ENCODE measurements at regions not wholly inside any gene's neighbourhood (a gene's known extent, or its start where the extent isn't known, plus 50 kb on each side); places are given as distances from the start of the nearest gene placed in this dataset.

DNA sequence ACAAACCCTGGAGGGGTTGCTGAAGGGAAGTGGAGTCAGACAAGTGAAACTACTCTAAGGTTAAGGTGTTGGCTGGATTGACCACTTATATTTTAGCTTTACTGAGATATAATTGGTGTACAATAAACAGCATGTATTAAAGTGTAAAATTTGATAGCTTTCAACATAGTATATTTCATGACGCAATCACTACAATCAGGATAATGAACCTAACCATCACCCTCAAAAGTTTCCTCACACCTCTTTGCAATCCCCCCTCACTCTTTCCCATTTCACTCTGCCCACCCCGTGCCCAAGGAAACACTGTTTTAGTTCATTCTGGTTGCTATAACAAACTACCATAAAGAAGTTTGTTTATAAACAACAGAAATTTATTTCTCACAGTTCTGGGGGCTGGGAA is 508.0 kb downstream of the FGF9 start:
- no peaks in the 10 kb centered on the region for H3K4me1 ChIP-seq (ENCODE audit: control insufficient read depth, insufficient read depth, low read length)
- no peak overlapping the region for H3K9ac ChIP-seq (ENCODE audit: low read length)
- no peak overlapping the region for H3K27ac ChIP-seq (ENCODE audit: low read depth, low read length)
- H3K4me3 ChIP-seq (ENCODE audit: low read depth, low read length) = no peak overlapping the region
- no peaks in the 10 kb centered on the region for H3K27me3 ChIP-seq (ENCODE audit: control insufficient read depth, insufficient read depth, low read length)
- no peaks in the 10 kb centered on the region for H3K36me3 ChIP-seq (ENCODE audit: control insufficient read depth, insufficient read depth, low read length)
- H3K9me3 ChIP-seq (ENCODE audit: control insufficient read depth, insufficient read depth, low read depth, low read length) = peaks cover 11% of the 10 kb centered on the region; the same call in 1 of the 2 replicates

DNA sequence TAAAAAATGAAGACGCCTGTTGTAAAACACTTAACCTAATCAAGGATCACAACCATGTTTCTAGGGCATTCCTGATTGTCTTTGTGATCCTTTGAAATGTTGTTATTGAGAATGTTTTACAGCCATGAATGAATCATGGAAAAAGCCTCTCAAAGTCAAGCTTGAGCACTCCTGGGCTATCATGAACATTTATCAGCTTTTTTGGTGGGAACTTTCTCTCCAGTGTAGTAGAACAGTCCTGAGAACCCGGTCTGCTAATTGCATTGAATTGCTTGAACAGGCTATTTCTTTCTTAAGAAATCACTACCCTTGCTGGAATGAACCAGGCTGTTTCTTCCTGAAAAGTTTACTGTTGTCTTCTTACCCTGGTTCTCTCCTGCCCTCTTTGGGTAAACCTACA is 516.5 kb downstream of the FGF9 start:
- H3K27ac ChIP-seq (ENCODE audit: low read depth, low read length) = no peak overlapping the region
- no peaks in the 10 kb centered on the region for H3K9me3 ChIP-seq (ENCODE audit: control insufficient read depth, insufficient read depth, low read depth, low read length)
- H3K36me3 ChIP-seq (ENCODE audit: control insufficient read depth, insufficient read depth, low read length) = no peaks in the 10 kb centered on the region
- no peak overlapping the region for H3K9ac ChIP-seq (ENCODE audit: low read length)
- H3K4me1 ChIP-seq (ENCODE audit: control insufficient read depth, insufficient read depth, low read length) = no peaks in the 10 kb centered on the region
- no peaks in the 10 kb centered on the region for H3K27me3 ChIP-seq (ENCODE audit: control insufficient read depth, insufficient read depth, low read length)
- no peak overlapping the region for H3K4me3 ChIP-seq (ENCODE audit: low read depth, low read length)

- H3K27ac ChIP-seq (ENCODE audit: low read depth, low read length) = no peak overlapping the region
- no peaks in the 10 kb centered on the region for H3K27me3 ChIP-seq (ENCODE audit: control insufficient read depth, insufficient read depth, low read length)
- H3K9me3 ChIP-seq (ENCODE audit: control insufficient read depth, insufficient read depth, low read depth, low read length) = no peaks in the 10 kb centered on the region
- no peak overlapping the region for H3K4me3 ChIP-seq (ENCODE audit: low read depth, low read length)
- H3K4me1 ChIP-seq (ENCODE audit: control insufficient read depth, insufficient read depth, low read length) = no peaks in the 10 kb centered on the region
- no peak overlapping the region for H3K9ac ChIP-seq (ENCODE audit: low read length)
- H3K36me3 ChIP-seq (ENCODE audit: control insufficient read depth, insufficient read depth, low read length) = no peaks in the 10 kb centered on the region
These were observed 518.5 kb downstream of the FGF9 start for GRCh38 chr13:22189176-22190048.

DNA sequence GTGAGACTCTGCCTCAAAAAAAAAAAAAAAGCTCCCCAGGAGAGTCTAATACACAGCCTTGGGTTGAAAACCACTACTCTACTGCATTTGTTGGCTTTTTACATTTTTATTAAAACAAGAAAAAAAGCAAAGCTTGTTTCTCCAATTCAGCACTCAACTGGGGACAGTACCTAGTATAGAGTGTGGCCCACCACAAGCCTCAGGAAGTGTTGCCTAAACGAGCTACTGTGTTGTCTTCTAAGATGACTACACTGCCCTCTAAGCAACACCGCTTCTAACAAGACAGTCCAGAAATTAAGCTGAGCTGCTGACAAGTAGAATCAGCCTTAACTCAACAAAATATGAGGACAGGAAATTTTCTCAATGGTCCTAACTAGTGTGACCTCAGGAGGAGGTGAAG is 522.2 kb downstream of the FGF9 start:
- Histone ChIP-seq H3K36me3 (ENCODE audit: control insufficient read depth, insufficient read depth, low read length) (no peaks in the 10 kb centered on the region), H3K27me3 (ENCODE audit: control insufficient read depth, insufficient read depth, low read length) (no peaks in the 10 kb centered on the region), H3K9ac (ENCODE audit: low read length) (no peak overlapping the region), H3K4me3 (ENCODE audit: low read depth, low read length) (no peak overlapping the region), H3K4me1 (ENCODE audit: control insufficient read depth, insufficient read depth, low read length) (peaks cover 3% of the 10 kb centered on the region; the same call in 1 of the 2 replicates), H3K9me3 (ENCODE audit: control insufficient read depth, insufficient read depth, low read depth, low read length) (no peaks in the 10 kb centered on the region), H3K27ac (ENCODE audit: low read depth, low read length) (no peak overlapping the region)

DNA sequence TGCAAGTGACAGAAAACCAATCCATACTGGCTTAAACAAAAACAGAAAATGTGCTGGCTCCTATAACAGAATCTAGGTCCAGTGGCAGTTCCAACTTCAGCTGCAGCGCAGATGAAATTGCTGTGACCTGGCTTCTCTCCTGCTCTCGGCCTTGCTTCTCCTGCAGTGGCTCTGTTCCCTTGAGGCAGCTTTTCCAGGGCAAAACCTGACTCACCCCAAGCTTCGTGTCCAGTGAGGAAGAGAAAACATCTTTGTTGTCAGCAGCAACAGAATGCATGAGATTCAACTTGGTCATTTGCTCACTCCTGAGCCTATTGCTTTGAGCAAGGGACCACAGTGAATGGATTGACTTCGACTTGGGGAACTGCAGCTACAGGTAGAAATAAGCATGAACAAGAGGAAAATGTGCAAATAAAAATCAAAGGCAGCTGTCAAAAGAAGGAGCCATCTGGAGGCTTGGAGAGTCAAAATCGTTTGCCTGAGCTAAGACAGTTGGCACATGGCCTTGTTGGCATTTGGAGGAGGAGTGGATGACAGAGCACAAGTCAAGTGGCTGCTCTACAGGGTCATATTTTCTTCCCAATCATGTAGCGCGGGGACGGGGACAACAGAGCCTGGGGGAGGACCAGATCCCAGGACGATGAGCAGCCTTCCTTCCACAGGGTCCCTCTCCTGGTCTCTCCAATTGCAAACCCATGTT is 523.4 kb downstream of the FGF9 start:
- H3K27ac ChIP-seq (ENCODE audit: low read depth, low read length) = no peak overlapping the region
- H3K9ac ChIP-seq (ENCODE audit: low read length) = no peak overlapping the region
- H3K27me3 ChIP-seq (ENCODE audit: control insufficient read depth, insufficient read depth, low read length) = no peaks in the 10 kb centered on the region
- H3K4me1 ChIP-seq (ENCODE audit: control insufficient read depth, insufficient read depth, low read length) = peaks cover 13% of the 10 kb centered on the region
- H3K9me3 ChIP-seq (ENCODE audit: control insufficient read depth, insufficient read depth, low read depth, low read length) = no peaks in the 10 kb centered on the region
- H3K4me3 ChIP-seq (ENCODE audit: low read depth, low read length) = no peak overlapping the region
- no peaks in the 10 kb centered on the region for H3K36me3 ChIP-seq (ENCODE audit: control insufficient read depth, insufficient read depth, low read length)

DNA sequence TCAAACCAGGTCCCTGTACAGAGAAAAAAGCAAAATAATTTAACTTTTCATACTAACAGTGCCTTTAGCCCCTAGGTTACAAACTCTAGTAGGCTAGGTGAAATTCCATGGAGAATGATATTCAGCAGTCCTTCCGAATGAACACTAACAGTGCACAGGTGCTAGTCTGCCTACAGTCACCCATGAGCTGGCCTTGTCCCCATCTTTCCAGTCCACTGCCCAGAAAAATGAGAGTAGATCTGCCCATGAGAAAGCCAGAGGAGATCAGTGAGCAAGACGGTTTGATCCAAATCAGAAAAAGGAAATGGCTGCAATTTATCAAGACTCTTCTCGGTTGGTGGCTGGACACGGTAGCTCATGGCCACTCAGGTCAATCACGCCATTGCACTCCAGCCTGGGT is 524.9 kb downstream of the FGF9 start:
- H3K27me3 ChIP-seq (ENCODE audit: control insufficient read depth, insufficient read depth, low read length) = no peaks in the 10 kb centered on the region
- no peak overlapping the region for H3K4me3 ChIP-seq (ENCODE audit: low read depth, low read length)
- H3K36me3 ChIP-seq (ENCODE audit: control insufficient read depth, insufficient read depth, low read length) = no peaks in the 10 kb centered on the region

GRCh38 chr13:22196777-22197176 is 525.9 kb downstream of the FGF9 start:
- peaks cover 13% of the 10 kb centered on the region for H3K4me1 ChIP-seq (ENCODE audit: control insufficient read depth, insufficient read depth, low read length)
- no peaks in the 10 kb centered on the region for H3K9me3 ChIP-seq (ENCODE audit: control insufficient read depth, insufficient read depth, low read depth, low read length)
- H3K4me3 ChIP-seq (ENCODE audit: low read depth, low read length) = no peak overlapping the region
- H3K36me3 ChIP-seq (ENCODE audit: control insufficient read depth, insufficient read depth, low read length) = no peaks in the 10 kb centered on the region
- no peaks in the 10 kb centered on the region for H3K27me3 ChIP-seq (ENCODE audit: control insufficient read depth, insufficient read depth, low read length)
- no peak overlapping the region for H3K27ac ChIP-seq (ENCODE audit: low read depth, low read length)
- no peak overlapping the region for H3K9ac ChIP-seq (ENCODE audit: low read length)

More for the DNA sequence above, 524.9 kb downstream of the FGF9 start:
- Histone ChIP-seq H3K9me3 (ENCODE audit: control insufficient read depth, insufficient read depth, low read depth, low read length) (no peaks in the 10 kb centered on the region), H3K4me1 (ENCODE audit: control insufficient read depth, insufficient read depth, low read length) (peaks cover 13% of the 10 kb centered on the region), H3K9ac (ENCODE audit: low read length) (no peak overlapping the region), H3K27ac (ENCODE audit: low read depth, low read length) (no peak overlapping the region)

GRCh38 chr13:22198001-22198400 is 527.1 kb downstream of the FGF9 start:
- H3K9me3 ChIP-seq (ENCODE audit: control insufficient read depth, insufficient read depth, low read depth, low read length) = no peaks in the 10 kb centered on the region
- H3K4me3 ChIP-seq (ENCODE audit: low read depth, low read length) = no peak overlapping the region
- H3K27ac ChIP-seq (ENCODE audit: low read depth, low read length) = no peak overlapping the region
- peaks cover 13% of the 10 kb centered on the region for H3K4me1 ChIP-seq (ENCODE audit: control insufficient read depth, insufficient read depth, low read length)
- H3K27me3 ChIP-seq (ENCODE audit: control insufficient read depth, insufficient read depth, low read length) = no peaks in the 10 kb centered on the region
- no peaks in the 10 kb centered on the region for H3K36me3 ChIP-seq (ENCODE audit: control insufficient read depth, insufficient read depth, low read length)
- H3K9ac ChIP-seq (ENCODE audit: low read length) = no peak overlapping the region

DNA sequence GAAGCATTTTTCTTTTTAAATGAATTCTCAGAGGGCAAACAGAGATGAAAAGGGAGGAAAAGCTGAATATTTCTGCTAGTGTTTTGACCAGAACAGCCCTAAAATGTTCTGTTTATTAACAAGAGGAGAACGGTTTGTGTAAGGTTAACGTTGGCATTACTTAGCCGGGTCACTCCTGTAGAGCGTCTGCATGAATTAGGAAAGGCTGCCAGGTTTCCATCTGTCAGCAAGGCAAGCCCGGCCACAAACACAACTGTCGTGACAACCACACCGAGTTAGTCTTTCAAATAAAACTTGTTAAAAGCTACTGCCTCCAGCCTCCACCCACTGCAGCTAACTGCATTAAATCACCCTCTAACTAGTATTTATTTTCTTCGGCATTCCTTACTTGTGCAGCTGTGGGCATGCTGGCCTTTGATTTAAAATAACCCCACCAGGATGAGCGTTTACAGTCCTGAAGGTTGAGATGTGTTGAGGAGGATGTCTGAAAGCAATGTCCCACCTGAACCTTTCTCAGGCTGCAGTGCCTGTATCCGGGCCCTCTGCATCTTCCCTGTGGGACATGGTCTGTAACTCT is 527.9 kb downstream of the FGF9 start:
- no peaks in the 10 kb centered on the region for H3K9me3 ChIP-seq (ENCODE audit: control insufficient read depth, insufficient read depth, low read depth, low read length)
- no peaks in the 10 kb centered on the region for H3K36me3 ChIP-seq (ENCODE audit: control insufficient read depth, insufficient read depth, low read length)
- peaks cover 13% of the 10 kb centered on the region for H3K4me1 ChIP-seq (ENCODE audit: control insufficient read depth, insufficient read depth, low read length)
- no peak overlapping the region for H3K4me3 ChIP-seq (ENCODE audit: low read depth, low read length)
- no peak overlapping the region for H3K27ac ChIP-seq (ENCODE audit: low read depth, low read length)
- no peak overlapping the region for H3K9ac ChIP-seq (ENCODE audit: low read length)
- no peaks in the 10 kb centered on the region for H3K27me3 ChIP-seq (ENCODE audit: control insufficient read depth, insufficient read depth, low read length)

GRCh38 chr13:22200440-22200839 is 529.6 kb downstream of the FGF9 start:
- Histone ChIP-seq H3K27me3 (ENCODE audit: control insufficient read depth, insufficient read depth, low read length) (no peaks in the 10 kb centered on the region), H3K36me3 (ENCODE audit: control insufficient read depth, insufficient read depth, low read length) (no peaks in the 10 kb centered on the region), H3K27ac (ENCODE audit: low read depth, low read length) (no peak overlapping the region), H3K4me1 (ENCODE audit: control insufficient read depth, insufficient read depth, low read length) (peaks cover 13% of the 10 kb centered on the region), H3K9me3 (ENCODE audit: control insufficient read depth, insufficient read depth, low read depth, low read length) (no peaks in the 10 kb centered on the region; the same call in 1 of the 2 replicates), H3K4me3 (ENCODE audit: low read depth, low read length) (no peak overlapping the region), H3K9ac (ENCODE audit: low read length) (no peak overlapping the region)

DNA sequence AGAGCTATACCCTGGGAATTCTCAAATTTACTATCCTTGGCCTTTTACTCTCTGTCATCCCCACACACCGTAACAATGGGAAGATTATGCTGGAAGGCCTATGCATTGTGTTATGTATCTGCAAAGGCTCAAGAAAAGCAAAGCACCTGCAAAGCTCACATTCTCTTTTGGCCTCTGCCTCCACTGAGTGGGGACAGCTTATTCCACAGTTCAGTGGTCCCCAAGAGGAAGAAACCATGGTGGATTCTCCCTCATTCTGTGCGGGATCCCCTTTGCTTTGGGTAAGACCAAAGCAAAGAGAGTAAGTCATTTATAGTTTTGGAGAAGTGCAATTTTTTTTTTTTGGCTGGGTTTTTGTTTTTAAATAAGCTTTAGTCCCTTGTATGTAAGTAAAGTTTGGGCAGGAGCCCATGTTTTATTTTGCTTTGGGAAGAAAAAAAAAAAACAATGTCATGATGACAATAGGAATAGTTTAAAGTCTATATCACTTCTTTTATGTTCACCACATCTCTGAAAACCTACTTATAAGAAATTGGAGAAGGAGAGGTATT is 530.6 kb downstream of the FGF9 start:
- no peak overlapping the region for H3K4me3 ChIP-seq (ENCODE audit: low read depth, low read length)
- H3K27ac ChIP-seq (ENCODE audit: low read depth, low read length) = no peak overlapping the region
- no peak overlapping the region for H3K9ac ChIP-seq (ENCODE audit: low read length)
- H3K9me3 ChIP-seq (ENCODE audit: control insufficient read depth, insufficient read depth, low read depth, low read length) = no peaks in the 10 kb centered on the region; the same call in none of the 2 replicates
- H3K4me1 ChIP-seq (ENCODE audit: control insufficient read depth, insufficient read depth, low read length) = peaks cover 13% of the 10 kb centered on the region
- no peaks in the 10 kb centered on the region for H3K27me3 ChIP-seq (ENCODE audit: control insufficient read depth, insufficient read depth, low read length)
- H3K36me3 ChIP-seq (ENCODE audit: control insufficient read depth, insufficient read depth, low read length) = no peaks in the 10 kb centered on the region
